Stimulated activated CD4-positive, alpha-beta T cell treated with anti-CD3 and anti-CD28 coated beads, Interleukin-12 subunit alpha, Interleukin-12 subunit beta, amount 100 ng/mL, for 24 hours (primary cell): ENCODE measurements at regions not wholly inside any gene's neighbourhood (a gene's known extent, or its start where the extent isn't known, plus 50 kb on each side); places are given as distances from the start of the nearest gene placed in this dataset.
"Not testable (repeated sequence)": the region's sequence is repeated elsewhere in the genome, so short reads cannot be mapped to it uniquely, and the experiment has no call there.

Source experiments
- DNase-seq, 2 experiments: peaks; one replicate each; pipeline ENCODE4 v3.0.0-alpha.2; 2020; ENCODE audit warnings: low read depth in 2 of 2

DNA sequence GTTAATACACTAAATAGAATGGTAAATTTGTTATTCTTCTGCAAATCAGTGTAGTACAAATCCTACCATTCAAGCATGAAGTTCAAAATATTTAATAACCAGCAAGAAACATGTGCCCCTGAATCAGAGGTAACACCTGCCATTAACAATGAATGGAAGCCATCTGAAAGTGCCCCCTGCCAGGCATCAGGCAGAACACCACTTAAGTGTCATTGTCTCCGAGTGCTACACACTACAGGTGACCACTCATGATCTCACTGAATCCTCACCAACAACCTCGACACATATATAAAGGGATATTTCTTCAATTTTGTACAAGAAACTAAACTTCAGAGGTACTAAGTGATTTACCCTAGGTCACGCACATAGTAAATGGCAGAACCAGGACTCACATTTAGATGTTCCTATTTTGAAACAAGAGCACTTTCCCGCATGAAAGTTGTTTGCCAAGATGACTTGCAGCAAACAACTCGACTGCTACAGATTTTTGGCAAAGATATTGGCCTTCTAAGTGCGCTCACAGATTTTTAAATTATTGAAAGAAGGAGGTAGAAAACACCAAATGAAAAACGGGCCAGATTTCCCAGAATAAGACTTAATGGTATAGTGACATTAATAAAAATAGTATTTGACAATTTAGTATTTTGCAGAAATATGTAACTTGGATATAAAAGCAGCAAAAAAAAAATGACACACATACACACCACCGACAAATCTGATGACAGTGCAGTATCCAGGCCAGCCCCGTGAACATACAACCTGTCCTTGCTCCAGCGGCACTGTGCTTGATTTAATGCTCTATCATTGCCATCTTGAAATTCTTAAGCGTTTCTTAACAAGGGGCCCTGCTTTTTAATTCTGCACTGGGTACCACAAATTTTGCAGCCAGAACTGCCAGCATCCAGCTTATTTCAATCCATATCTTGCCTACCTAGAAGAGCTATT lies 274.5 kb downstream of the ALDH8A1 start:
- DNase-seq: no peak

- no peak for DNase-seq
These were observed 275.3 kb downstream of the ALDH8A1 start for GRCh38 chr6:134674562-134674961.

DNA sequence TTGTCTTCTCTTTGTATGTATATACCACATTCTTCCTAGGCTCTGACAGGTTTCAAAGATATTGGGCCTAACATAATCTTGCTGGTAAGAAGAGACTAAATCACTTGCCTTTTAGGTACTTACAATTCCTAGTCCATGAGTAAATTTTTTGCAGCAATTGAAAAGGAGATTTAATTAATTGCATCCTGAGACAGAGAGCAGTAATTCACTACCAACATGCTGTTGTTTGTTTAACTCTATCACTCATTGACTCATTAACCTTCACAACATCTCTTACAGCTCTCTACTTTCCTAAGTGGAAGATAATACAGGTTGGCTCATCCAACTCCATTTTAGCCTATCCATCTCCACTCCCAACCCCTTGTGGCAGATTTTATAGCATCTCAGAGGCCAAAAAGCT lies 280.4 kb downstream of the ALDH8A1 start:
- no peak for DNase-seq

- no peak for DNase-seq
These were observed 282.8 kb downstream of the ALDH8A1 start for GRCh38 chr6:134667111-134667510.

- DNase-seq: no peak
These were observed 283.8 kb downstream of the ALDH8A1 start for GRCh38 chr6:134666125-134666524.

DNA sequence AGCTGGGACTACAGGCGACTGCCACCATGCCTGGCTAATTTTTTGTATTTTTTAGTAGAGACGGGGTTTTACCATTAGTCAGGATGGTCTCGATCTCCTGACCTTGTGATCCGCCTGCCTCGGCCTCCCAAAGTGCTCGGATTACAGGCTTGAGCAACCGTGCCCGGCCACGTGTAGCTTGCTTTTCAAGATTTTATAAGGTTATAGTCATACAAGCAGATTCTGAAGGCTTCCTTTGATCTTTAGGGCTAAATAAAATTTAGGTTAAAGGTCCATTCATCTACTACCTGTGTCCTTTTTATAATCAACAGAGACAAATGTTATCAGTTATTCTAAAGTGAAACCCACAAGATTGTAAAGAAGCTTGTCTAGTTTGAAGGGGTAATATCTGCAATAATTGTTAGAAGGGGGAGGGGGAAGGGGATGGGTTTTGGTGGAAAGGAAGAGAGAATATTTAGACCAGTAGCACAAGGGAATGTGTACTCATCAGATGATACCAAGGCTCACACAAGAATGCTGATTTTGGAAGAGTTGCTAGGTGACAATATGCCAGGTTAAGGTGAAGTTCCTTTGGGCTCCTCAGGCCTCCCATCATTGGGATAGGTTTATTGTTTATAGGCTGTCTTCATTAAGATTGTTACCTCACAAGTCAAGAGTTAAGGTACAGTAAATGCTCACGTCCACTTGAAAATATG lies 284.7 kb downstream of the ALDH8A1 start:
- no peak for DNase-seq

DNA sequence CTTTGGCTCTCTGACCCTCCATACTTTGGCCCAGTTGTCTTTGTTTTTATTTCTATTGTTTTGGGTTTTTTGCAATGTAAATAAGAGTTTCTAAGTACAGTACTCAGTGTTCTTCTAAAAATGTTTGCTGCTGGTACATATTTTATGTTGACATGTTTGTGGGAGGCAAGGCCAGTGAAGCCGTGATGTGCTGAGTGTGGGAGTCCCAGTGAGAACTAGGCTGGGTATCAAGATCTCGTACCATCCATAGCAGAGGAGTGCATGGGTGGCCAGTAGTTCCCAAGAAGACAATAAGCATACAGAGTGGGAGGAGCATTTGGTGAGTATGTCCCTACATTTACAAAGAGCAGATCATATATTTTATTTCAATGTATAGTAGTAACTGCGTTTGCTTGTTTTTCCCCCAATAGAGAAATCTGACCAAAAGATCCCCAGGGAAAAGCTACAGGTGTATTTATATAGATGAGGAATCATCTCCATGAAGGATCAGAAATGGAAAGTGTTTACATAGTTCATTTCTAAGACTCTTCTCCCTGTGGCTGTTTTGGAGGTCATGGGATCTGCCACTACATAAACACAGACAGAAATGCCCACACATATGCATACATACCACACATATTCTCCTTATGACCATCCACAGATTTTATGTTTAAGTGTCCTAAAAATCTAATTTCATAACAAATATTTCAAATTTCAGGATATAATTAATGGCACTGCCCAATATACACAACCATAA lies 285.9 kb downstream of the ALDH8A1 start:
- no peak for DNase-seq

DNA sequence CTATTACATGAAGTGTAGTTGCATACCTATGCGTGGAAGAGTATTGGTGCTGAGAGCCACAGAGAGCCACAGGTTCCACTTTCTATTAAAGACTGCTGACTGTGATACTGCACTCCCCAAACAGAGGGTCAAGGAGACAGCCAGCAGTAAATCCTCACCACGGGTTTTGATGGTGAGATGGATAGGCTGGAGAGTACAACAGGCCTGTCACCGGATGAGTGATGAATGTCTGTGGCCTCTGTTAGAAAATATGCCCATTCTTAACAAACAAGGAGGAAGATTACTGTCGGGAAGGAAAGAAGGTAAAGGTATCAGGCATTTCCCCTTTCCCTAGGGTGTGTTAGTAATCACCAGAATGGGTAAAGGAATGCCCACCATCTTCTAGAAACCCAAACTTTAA lies 286.5 kb downstream of the ALDH8A1 start:
- no peak for DNase-seq

DNA sequence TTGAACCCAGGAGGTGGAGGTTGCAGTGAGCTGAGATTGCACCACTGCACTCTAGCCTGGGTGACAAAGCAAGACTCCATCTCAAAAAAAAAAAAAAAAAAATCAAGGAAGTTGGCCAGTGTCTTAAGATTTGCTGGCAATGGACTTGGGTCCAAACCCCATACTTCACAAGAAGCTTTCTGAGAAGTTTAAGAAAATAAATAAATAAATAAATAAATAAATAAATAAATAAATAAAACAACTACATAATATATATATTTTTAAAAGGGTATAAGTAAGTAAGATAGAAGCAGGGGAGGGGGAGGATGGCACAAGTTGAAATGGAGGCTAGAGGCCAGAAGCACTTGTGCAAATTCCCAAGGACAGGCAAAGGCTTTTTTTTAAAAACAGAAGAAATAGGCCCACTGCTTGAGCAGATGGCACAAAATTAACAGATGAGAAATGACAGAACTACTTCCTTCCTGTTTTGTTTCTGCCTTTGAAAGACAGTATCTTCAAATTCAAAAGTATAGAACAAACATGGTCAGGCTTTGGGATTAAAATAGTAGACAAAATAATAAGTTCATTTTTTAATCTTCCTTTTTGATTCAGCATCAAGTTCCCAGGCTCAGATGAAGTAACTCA lies 287.7 kb downstream of the ALDH8A1 start:
- DNase-seq: no peak

- not testable (repeated sequence) for DNase-seq
These were observed 290.0 kb downstream of the ALDH8A1 start for GRCh38 chr6:134659885-134660284.

DNA sequence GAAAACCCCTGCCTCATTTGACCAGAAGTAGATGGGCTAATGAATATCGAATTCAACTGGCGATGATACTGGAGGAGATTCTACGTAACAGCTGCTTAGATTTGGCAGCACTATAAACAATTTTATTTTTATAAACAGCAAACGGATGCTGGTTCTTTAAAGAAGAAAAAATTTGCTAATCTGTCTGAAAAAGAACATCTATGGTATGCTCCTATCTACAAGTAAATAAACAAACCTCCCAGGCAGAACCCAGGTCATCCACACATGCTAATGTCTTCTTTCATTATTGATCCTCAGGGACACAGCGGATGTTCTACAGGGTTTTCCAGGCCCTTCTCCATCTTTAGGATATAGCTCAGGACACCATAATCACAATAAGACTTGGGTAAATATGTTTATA lies 291.3 kb downstream of the ALDH8A1 start:
- DNase-seq: no peak

DNA sequence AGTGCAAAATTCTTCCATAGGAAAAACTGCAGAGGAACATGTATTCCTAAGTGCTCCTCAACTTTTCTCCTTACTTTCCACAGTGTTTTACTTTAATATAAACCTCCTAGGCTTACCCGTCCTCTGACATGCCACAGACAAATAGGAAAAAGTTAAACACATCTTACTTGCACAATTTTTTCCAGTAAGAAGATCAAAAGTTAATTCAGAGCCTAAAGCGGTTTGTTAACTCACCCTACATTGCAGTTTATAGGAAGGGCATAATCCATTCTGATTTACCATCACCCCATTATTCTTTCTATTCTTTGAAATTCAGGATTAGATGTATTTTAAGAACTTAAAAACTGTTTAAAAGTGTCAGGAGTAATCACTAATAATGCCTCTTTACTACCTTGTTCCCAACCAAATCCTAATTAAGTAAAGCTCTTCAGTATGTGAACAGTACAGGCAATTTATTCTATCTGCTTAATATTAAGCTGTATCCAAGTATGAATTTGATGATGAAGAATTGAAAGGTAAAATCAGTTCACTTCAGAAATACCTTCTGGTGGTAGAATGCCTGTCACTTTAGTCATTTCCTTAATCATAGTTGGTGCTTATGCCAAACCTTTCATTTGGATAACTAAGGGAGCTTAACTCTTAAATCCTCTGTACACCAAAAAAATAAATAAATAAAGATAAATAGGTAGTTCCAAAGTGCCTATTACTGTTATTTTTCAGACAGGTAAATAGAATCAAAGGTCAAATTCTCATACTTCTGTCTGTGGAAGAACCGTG lies 292.0 kb downstream of the ALDH8A1 start:
- DNase-seq: no peak

DNA sequence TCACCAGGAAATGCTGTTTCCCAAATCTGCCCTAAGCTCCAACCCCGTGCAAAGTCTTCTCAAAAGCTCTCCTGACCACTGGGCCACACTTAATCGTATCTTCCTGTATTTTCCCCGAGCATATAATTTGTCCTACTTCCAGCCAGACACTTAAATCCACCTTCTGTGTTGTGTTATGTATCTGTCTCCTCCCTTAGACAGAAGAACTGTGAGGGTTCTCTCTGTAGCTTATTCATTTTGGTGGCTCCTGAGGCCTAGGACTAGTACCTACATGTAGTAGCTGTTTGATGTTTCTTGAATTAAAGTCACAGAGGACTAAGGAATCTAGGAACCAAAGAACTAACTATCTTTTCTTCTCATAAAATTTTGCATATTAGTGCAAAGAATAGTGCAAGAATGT lies 292.6 kb downstream of the ALDH8A1 start:
- no peak for DNase-seq

DNA sequence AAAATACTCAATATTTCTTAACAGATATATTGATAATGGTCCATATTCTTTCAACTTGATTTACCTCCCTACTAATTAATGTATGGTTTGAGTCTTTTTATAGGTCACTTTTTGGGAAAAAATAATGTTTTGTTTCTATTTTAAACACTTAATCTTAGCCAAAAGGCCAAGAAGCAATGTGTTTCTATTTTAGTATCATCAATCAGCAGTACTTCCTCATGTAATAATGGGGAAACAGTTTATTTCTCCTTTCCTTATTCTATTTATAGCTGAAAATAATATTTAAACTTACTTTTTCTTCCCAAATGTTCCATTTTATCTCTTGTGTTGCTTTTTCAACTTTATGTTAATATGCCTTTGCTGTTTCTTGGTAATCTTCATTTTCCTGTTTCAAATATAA lies 295.1 kb downstream of the ALDH8A1 start:
- no peak for DNase-seq

GRCh38 chr6:134651519-134651918 lies 298.4 kb downstream of the ALDH8A1 start:
- no peak for DNase-seq

DNA sequence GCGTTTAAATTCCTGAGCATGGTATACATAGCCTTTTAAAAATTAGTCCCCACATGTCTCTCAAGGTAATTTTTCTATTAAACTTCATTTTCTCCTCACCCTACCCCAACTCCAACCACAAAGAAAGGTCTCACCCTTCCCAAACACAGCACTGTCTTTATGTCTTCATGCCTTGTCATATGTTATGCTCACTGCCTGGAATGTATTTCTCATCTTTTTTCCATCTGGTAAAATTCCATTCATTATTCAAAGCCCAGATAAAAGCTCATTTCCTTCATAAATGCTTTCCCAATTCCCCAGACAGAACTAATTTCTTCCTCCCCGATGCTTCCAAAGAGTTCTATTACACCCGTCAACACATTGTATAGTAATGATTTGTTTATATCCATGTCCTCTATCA lies 302.0 kb downstream of the ALDH8A1 start:
- no peak for DNase-seq

GRCh38 chr6:134642819-134643218 lies 307.1 kb downstream of the ALDH8A1 start:
- DNase-seq: no peak

DNA sequence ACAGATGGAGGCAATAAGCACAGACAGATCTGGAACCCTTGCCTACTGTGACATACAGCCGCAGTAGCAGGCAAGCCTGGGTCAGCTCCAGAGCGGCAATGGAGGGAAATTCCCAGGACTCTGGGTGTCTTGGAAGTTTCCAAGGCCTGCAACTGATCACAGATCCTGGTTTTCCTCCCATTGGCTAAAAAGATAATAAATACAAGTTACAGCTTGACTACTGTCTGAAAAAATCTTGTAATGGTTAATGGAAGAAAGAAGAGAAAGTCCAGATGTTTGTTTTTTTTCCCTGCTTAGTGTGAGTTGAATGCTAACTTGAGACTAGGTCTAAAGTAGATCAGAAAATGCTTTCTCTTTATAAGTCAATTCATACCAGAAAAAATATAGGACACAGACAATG lies 307.6 kb downstream of the ALDH8A1 start:
- DNase-seq: no peak

- DNase-seq: peak; percentile 53 to 70
These were observed 308.9 kb downstream of the ALDH8A1 start for GRCh38 chr6:134640975-134641429.

- no peak for DNase-seq
These were observed 309.7 kb downstream of the ALDH8A1 start for GRCh38 chr6:134640229-134640628.

- DNase-seq: no peak
These were observed 312.0 kb downstream of the ALDH8A1 start for GRCh38 chr6:134637847-134638437.
